Urothelium cell line (cell line): ENCODE measurements at regions not wholly inside any gene's neighbourhood (a gene's known extent, or its start where the extent isn't known, plus 50 kb on each side); places are given as distances from the start of the nearest gene placed in this dataset.
"Not testable (repeated sequence)": the region's sequence is repeated elsewhere in the genome, so short reads cannot be mapped to it uniquely, and the experiment has no call there.

Experiments
- DNase-seq: peaks from one replicate; pipeline ENCODE4 v3.0.0; 2011; ENCODE audit warnings: low spot score, mixed read lengths
- FAIRE-seq: peaks from 2 replicates; lab custom pipeline; 2011; peaks lifted over from hg19 to GRCh38; lab: Jason Lieb, UNC

- FAIRE-seq (no peak), DNase-seq (no peak)
These were observed 193.3 kb upstream of the SSTR4 start for GRCh38 chr20:22841846-22842245.

GRCh38 chr20:22842793-22843192 lies 192.3 kb upstream of the SSTR4 start:
- DNase-seq (no peak), FAIRE-seq (no peak)

GRCh38 chr20:22844959-22845358 lies 190.2 kb upstream of the SSTR4 start:
- DNase-seq (no peak), FAIRE-seq (no peak)

- DNase-seq: no peak
- FAIRE-seq: no peak
These were observed 188.2 kb upstream of the SSTR4 start for GRCh38 chr20:22846863-22847262.

- no peak for FAIRE-seq
- DNase-seq: no peak
These were observed 186.7 kb upstream of the SSTR4 start for GRCh38 chr20:22848364-22848763.

DNA sequence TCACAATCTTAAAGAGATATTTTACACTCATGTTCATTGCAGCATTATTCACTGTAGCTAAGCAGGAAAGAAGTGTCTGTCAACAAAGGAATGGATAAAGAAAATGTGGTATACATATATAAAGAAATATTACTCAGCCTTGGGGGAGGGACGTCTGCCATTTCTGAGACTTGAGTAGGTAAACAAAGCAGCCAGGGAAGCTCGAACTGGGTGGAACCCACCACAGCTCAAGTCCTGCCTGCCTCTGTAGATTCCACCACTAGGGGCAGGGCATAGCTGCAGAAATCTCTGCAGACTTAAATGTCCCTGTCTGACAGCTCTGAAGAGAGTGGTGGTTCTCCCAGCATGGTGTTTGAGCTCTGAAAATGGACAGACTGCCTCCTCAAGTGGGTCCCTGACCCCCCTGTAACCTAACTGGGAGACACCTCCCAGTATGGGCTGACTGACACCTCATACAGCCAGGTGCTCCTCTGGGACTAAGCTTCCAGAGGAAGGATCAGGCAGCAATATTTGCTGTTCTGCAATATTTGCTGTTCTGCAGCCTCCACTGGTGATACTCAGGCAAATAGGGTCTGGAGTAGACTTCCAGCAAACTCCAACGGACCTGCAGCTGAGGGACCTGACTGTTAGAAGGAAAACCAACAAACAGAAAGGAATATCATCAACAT lies 183.3 kb upstream of the SSTR4 start:
- FAIRE-seq: peak; percentile 59
- DNase-seq: not testable (repeated sequence)

- FAIRE-seq: no peak
These were observed 173.7 kb upstream of the SSTR4 start for GRCh38 chr20:22861231-22861980.

GRCh38 chr20:22861990-22862389 lies 173.1 kb upstream of the SSTR4 start:
- FAIRE-seq (no peak), DNase-seq (peak; percentile 36)

More at GRCh38 chr20:22861231-22861980, 173.7 kb upstream of the SSTR4 start:
- DNase-seq: peak; percentile 21

GRCh38 chr20:22862671-22863230 lies 172.4 kb upstream of the SSTR4 start:
- no peak for FAIRE-seq

DNA sequence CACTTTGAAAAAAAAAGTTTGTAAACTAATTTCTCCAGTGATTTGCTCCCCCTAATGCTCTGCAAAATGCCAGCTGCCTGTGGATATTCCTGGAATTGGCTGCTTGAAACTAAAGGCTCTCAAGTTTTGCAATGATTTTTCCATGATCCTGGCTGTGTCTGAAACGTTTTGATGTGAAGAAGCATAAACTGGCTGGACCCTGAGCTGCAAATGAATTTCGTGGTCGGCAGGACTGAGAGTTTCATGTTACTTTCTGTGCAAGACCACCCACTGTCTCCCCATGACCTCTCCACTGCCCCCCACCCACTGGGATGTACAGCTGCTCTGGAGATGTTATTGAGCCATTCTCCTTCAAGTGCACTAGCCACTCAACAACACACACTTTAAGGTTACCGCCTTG lies 171.3 kb upstream of the SSTR4 start:
- FAIRE-seq (no peak), DNase-seq (no peak)

More at GRCh38 chr20:22862671-22863230, 172.4 kb upstream of the SSTR4 start:
- no peak for DNase-seq

DNA sequence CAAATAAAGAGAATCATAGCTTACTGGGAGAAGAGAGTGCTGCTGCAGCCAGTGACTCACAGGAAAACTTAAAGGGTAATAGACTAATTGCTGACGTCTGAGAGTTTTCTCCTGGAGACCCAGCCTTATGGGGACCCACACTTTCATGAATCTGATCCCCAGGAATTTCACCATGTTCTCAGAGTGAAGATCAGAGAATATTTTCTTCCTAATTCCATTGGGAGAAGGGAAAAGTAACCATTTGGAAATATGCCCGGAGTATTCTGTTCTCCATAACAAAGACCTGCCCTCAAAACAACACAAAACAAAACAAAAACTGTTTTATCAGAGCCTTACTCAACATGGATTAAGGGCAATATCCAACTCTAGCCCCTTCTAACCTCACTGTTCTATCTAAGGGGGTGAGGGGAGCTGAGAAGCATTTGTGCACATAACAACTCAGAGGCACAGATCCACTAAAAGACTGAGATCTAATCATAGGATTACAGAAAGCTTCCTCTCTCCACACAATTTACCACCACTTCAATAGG lies 168.2 kb upstream of the SSTR4 start:
- no peak for FAIRE-seq

GRCh38 chr20:22878166-22878565 lies 156.9 kb upstream of the SSTR4 start:
- FAIRE-seq (no peak), DNase-seq (no peak)

More for the DNA sequence above, 168.2 kb upstream of the SSTR4 start:
- DNase-seq: no peak

- FAIRE-seq (no peak), DNase-seq (no peak)
These were observed 154.8 kb upstream of the SSTR4 start for GRCh38 chr20:22880277-22880676.

- no peak for DNase-seq
- FAIRE-seq: no peak
These were observed 147.3 kb upstream of the SSTR4 start for GRCh38 chr20:22887796-22888195.

DNA sequence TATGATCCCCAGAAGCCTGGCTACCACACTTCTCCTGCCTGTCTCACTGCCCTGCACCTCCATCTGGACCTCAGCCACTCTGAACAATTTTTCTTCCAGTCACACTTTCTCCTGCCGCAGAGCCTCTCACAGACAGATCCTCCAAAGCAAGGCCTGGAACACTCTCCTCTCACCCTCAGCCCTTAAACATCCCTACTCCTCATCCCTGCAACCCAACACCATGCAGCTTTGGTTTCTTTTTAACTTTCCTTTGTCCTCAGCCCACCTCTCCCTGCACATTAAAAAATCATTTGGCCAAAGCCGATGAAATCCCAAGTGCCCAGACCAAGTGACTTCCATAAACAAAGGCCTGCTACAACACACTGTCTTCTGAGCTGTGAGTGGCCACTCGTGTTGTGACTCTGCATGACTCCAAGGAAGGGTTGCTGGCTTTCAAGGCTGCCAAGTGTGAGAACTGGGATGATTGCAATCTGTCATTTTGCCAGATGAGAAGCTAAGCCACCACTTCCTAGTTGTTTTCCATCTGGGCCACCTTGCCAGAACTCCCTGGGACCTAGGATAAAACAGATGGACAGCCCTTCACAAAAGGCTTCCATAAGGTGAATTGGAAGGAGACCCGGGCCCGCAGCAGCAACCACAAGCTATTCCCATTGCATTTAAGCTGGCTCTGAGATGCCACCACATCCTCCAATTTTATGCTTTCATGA lies 144.4 kb upstream of the SSTR4 start:
- DNase-seq: no peak
- FAIRE-seq: no peak

- DNase-seq: no peak
- FAIRE-seq: no peak
These were observed 133.9 kb upstream of the SSTR4 start for GRCh38 chr20:22901164-22901563.

DNA sequence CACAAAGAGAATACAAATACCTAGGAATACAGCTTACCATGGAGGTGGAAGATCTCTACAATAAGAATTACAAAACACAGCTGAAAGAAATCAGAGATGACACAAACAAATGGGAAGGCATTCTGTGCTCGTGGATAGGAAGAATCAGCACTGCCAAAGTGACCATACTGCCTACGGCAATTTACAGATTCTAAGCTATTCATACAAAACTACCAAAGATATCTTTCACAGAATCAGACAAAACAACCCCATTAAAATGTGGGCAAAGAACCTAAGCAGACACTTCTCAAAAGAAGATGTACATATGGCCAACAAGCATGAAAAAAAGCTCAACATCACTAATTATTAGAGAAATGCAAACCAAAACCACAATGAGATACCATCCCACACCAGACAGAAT lies 133.2 kb upstream of the SSTR4 start:
- DNase-seq (no peak), FAIRE-seq (no peak)

DNA sequence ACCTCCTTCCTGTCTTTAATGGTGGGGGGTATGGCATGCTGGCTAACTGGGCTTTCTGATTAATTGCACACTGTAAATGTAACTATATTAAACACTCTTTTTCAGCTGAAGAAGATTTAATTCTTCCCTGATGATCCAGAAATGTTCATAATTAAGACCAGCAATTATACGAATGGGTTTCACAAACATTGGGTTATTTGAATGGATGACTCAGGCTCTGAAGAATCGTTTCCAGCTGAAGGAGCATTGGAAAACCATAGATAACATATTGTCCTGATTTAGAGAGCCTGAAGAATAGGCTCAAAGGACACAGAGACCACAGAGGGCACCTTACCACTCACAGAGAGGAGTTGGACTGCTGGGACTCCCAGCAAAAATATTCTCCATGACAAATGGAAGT lies 130.7 kb upstream of the SSTR4 start:
- no peak for FAIRE-seq
- no peak for DNase-seq

GRCh38 chr20:22904905-22905304 lies 130.2 kb upstream of the SSTR4 start:
- FAIRE-seq (no peak), DNase-seq (no peak)

DNA sequence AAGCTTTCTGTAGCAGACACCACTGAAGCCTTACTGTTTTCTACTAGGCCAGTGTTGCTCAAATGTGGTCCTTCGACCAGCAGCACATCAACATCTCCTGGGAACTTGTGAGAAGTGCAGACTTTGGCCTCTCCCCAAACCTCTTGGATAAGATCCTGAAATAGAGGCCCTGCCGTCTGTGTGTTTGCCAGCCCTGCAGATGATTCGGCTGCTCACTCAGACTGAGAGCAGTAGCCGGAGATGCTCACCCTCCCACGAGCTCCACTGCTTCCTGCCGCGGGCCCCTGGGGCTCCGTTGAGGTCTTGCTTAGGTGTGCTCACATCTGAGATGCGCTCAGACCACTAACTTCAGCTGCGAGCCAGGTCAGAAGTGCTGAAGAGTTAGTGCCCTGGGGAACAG lies 129.5 kb upstream of the SSTR4 start:
- FAIRE-seq (no peak), DNase-seq (no peak)

DNA sequence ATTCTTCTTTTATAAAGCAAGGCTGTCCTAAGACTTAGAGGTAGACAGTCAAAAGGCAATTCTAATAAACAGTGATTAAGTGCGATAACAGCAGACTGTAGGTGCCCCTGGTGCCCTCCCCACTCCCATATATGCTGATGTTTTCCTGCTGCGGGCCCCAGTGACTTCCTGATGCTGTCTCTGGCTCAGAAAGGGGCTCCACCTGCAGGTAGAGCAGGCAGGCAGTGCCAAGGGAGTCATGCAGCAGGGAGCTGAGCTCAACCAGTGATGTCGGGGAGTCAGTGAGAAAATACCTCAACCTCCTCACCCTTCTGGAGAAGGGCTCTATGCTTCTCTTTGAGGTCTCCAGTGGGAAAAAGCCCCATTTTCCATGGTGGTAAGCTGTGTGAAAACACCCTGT lies 126.7 kb upstream of the SSTR4 start:
- FAIRE-seq (no peak), DNase-seq (no peak)
